NCI-H1694 (cell line): ENCODE measurements at regions not wholly inside any gene's neighbourhood (a gene's known extent, or its start where the extent isn't known, plus 50 kb on each side); places are given as distances from the start of the nearest gene placed in this dataset.

Experiments used
- DNase-seq: peaks from one replicate; lab custom pipeline; 2025; lab: John Stamatoyannopoulos, UW

- DNase-seq = no peak
Observed at GRCh38 chr20:63100174-63100925, 93.6 kb upstream of the BHLHE23 start.

- DNase-seq = no peak
Observed at GRCh38 chr20:63099456-63100173, 92.9 kb upstream of the BHLHE23 start.

- DNase-seq = no peak
Observed at GRCh38 chr20:63098195-63098810, 91.5 kb upstream of the BHLHE23 start.

GRCh38 chr20:63097336-63097831 lies 90.6 kb upstream of the BHLHE23 start:
- no peak for DNase-seq

GRCh38 chr20:63096681-63097335 lies 90.0 kb upstream of the BHLHE23 start:
- no peak for DNase-seq

- DNase-seq = no peak
Observed at GRCh38 chr20:63095718-63096654, 89.2 kb upstream of the BHLHE23 start.

GRCh38 chr20:63094767-63095499 lies 88.2 kb upstream of the BHLHE23 start:
- no peak for DNase-seq

- DNase-seq = no peak
Observed at GRCh38 chr20:63093966-63094766, 87.4 kb upstream of the BHLHE23 start.

GRCh38 chr20:63092660-63093215 lies 86.0 kb upstream of the BHLHE23 start:
- no peak for DNase-seq

GRCh38 chr20:63091901-63092659 lies 85.3 kb upstream of the BHLHE23 start:
- no peak for DNase-seq

- DNase-seq = no peak
Observed at GRCh38 chr20:63090682-63091571, 84.2 kb upstream of the BHLHE23 start.

- DNase-seq = no peak
Observed at GRCh38 chr20:63090052-63090451, 83.3 kb upstream of the BHLHE23 start.

GRCh38 chr20:63089051-63089907 lies 82.5 kb upstream of the BHLHE23 start:
- DNase-seq = no peak

GRCh38 chr20:63087872-63088680 lies 81.3 kb upstream of the BHLHE23 start:
- no peak for DNase-seq

- DNase-seq = no peak
Observed at GRCh38 chr20:63087236-63087871, 80.6 kb upstream of the BHLHE23 start.
